Limb (tissue), 2 donors: ENCODE measurements at regions not wholly inside any gene's neighbourhood (a gene's known extent, or its start where the extent isn't known, plus 50 kb on each side); places are given as distances from the start of the nearest gene placed in this dataset.
A peak's percentile ranks its signal among the peaks of the same experiment; 100 is the strongest.
"Not testable (repeated sequence)": the region's sequence is repeated elsewhere in the genome, so short reads cannot be mapped to it uniquely, and the experiment has no call there.

ENCODE experiments used
- DNase-seq, 2 donors: peaks; one replicate each; pipeline ENCODE4 v3.0.0-alpha.2; 2016; ENCODE audit errors: extremely low spot score in 2 of 2

DNA sequence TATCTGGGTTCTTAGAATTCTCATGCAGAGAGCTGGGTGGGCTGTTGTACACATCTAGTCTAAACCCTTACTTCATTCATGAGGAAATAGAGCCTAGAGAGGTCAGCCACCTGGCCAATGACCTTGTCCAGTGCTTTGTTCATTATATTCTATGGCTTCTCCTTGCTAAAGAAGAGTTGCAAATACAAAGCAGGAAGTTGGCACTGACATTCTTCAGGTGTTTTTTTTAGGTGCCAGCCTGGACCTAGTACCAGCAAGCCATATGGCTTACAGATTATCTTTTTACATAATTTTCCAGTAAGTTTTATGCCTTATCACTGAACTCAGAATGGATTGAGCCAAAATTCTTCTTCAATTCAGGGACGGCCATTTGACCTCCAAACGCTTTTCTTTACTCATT, 54.7 kb upstream of the PGM2 start:
- no peak for DNase-seq

DNA sequence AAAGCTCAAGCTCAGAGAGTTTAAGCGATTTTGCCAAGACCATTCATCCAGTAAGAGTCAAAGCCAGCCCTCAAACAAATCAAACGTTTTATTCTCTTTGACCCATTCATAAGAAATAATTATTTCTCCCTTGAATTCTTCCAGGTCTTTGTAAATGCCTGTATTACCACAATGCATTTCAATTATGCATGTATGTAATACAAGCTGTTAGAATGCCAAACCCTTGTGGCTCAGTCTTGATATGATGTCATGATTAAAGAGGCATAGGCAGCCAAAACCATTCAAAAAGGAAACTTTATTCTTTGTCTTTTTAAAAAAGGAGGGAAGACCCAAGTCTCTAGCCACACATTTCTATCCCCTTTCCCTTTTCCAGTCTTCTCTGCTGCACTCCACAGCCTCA, 56.5 kb upstream of the PGM2 start:
- no peak for DNase-seq

DNA sequence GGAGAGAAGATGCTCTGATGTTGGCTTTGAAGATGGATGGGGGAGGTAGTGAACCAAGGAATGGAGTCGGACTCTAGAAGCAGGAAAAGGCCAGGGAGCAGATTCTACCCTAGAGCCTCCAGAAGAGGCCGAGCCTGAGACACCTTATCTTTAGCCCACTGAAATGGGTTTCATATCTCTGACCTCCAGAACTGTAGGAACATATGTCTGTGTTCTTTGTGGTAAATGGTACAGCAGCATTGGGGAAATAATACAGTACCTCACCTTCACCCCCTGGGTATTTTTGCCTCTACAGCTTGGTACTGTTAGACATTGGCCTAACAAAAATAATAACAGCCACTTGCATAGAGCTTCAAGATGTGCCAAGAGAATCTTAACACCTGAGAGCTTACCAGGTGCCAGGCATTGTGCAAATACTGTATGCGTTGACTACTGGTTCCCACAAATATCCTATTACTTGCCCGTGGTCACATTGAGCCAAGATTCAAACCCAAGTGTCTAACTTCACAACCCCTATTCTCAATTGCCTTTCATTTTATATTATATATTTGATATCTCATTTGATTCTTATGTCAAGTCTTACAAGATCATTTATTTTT, 57.0 kb upstream of the PGM2 start:
- no peak for DNase-seq

DNA sequence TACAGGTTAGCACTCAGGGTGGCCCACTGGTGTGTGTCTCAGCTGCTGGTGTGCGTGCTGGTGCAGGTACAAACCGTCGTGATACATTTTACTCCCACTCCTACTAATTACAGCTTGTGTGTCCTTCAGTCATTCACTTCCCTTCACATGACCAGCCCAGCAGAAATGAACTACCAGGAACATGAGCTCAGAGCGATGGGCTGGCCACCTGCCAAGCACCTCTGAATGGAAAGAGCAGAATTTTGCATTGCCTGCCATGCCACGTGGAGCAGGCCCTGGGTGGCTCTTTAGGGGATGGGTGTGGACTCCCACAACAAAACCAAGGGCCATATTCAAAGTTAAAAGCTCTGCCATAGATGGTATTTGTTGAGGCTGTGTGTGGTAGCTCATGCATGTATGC, 58.9 kb upstream of the PGM2 start:
- peak in 1 of 2 donors; percentile 53 for DNase-seq

DNA sequence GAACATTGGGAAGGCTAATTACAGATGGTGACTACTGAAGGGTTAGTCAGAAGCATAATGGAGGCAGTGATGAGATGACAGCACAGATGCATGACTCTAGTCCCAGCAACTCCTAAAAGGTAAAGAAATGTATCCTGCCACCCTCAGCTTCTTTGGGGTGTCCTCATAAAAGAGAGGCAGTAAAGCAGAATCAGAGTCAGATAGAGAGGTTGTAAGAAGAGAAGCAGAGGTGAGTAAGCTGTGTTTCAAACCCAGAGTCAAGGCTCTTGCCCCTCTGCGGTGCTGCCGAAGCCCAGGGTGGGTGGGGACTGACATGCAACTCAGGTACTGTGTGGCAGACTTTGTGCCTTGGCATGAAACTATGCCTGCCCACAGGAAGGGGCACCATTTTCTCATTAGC, 59.5 kb upstream of the PGM2 start:
- DNase-seq, result no peak

DNA sequence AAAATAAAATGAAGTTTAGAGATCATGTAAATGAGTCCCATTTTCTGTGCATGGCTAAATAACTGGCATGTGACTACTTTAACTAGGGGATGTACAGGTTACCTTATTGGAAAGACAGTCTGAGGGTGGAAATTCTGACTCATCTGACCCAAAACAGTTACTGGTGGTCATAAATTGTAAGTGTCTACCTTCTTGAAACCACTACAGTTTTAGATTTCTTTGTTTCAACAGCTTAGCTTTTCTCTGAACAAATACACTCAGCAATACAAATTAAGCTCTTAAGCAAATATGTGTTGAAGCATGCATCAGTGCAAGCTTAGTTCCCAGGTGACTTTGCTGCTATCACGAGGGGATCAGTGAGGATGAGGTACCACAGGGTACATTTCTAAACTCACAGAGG, 60.7 kb upstream of the PGM2 start:
- no peak for DNase-seq

DNA sequence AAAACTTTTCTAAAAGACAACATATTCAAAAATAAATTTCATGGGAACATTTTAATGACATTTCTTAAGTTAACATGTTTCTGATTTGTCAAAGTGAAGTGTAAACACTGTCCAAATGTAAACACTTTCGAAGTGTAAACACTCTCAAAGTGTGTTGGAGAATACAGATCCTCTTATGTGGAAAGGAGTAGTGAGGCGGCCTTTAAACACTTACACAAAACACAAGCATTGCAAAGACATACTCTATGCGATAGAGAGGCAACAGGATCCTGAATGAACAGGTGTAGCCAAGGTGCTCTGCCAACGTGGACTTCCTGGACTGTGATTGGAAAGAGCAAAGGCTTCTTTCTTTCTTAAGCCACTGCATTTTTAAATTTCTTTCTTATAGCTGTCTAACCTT, 62.7 kb upstream of the PGM2 start:
- DNase-seq, result no peak

DNA sequence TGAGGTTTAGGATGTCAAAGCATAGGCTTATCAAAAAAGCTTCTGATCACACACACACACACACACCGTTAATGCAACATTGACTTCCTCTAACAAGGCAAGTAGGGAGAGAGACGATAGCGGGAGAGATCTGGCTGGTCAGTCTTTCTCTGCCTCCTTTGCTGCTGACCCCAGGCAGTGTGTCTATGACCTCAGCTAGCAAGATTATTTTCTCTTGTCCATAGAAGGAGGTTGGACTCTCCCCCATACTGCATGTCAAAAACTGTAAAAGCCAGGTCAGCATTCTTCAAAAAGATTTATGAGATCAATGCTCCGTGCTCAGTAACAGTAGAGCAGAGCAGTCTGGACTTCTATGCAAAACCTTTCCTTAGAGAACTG, 63.5 kb upstream of the PGM2 start:
- no peak for DNase-seq

DNA sequence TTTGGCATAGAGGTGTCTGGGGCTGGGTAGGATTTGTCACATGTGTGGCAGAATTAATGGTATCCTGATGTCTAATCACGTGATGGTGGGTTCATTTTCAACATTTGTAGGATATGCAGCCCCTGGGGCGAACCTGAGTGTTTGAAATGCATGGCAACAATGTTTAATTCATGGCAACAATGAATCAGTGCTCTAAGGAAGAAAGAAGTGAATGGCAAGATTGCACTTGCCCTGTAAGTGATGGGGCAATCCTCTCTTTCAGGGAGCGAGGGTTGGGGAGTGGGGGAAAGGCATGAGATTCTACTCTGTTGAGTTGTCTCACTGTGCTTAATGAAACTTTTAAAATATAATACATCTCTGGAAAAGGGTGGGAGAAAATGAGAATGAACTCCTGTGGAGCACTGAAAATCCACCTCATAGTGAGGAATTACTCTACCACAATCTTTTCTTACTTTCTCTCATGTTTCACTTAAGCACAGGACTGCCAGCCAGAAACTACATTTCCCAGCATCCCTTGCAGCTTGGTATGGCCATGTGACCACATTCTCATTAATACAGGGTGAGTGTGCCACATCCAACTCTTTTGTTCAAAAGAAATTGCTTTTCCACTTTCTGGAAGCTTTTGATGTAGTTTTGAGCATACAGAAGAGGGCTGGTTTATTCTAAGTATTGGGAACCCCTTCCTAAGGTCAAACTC, 64.0 kb upstream of the PGM2 start:
- DNase-seq, result no peak

DNA sequence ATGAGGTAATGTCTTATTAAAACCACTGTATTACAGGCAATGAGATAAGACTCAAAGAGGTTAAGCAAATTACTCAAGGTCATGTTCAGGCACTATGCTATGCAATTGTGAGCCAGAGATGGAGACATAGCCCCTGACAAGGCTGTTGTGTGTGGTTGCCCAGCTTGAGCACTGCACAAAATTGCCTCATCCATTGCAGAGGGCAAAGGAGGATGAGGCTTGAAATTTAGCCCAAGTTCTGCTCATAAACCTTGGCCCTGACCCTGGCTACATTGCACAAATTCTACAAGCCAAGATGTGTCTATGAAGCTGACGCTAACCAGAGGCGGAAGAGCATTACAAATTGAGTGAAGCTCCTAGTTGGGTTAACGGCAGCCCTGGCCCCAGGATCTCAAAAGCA, 65.6 kb upstream of the PGM2 start:
- DNase-seq, result no peak

DNA sequence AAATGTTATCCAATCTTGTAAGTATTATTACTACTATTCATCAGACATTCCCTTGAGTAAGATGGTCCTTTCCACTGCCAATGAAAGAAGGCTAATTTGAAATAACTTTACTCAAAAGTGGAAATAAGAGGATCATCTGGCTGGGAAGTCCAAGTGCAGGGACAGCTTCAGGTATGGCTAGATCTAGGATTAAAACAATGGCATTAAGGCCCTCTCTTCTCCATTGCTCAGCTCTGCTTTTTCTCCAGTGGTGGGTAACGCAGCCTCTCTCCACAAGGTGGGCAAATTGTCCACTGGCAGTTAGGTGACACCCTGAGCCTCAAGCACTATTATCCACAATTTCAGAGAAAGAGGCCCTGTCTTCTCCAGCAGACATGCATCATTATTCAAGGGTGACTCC, 66.7 kb upstream of the PGM2 start:
- no peak for DNase-seq

DNA sequence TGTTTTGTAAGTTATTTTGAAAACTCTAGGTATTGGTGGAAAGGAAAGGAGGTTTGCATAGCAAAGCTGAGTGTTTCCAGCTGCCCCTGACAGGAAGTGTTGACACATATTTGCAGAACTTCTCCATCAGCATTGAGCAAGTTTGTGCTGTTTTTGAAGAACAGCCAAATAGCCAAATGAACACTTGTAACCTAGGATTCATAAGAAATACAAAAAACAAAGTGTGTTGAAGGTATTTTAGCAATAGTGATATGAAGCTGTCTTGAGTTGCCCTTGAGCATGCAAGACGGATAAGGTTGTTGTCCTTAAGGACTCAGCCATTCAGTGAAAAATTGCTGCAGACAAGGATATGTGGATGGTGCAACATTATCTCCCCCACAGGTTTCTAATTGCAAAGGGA, 68.3 kb upstream of the PGM2 start:
- no peak for DNase-seq

DNA sequence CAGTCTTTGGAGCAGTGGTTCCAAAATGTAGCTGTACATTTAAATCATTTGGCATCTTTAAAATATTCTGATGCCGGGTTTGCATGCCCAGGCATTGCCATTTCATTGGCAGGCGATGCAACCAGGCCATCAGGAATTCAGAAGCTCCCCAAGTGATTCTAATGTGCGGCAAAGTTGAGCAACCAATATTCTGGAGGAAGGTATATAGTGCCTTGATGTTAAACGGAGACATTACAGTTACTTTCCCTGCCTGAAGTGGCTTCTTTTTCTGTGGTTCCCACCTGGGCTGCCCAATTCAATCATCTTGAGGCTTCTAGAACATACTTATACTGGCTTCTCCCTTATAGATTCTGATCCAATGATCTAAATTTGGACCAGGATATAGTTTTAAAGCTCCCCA, 68.7 kb upstream of the PGM2 start:
- no peak for DNase-seq

DNA sequence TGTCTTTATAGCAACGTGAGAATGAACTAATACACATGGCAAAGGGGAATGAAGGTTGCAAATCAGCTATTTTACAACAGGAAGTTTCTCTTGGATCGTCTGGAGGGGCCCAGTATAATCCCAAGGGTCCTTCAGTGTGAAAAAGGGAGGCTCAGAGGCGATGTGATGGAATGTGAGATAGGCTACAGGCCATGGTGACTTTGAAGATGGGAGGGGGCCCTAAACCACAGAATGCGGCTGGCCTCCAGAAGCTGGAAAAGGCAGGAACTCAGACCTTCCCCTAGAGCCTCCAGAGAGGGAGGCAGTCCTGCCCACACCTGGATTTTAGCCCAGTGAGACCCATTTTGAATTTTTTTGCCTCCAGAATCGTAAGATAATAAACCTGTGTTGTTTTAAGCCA, 69.4 kb upstream of the PGM2 start:
- DNase-seq, result no peak

DNA sequence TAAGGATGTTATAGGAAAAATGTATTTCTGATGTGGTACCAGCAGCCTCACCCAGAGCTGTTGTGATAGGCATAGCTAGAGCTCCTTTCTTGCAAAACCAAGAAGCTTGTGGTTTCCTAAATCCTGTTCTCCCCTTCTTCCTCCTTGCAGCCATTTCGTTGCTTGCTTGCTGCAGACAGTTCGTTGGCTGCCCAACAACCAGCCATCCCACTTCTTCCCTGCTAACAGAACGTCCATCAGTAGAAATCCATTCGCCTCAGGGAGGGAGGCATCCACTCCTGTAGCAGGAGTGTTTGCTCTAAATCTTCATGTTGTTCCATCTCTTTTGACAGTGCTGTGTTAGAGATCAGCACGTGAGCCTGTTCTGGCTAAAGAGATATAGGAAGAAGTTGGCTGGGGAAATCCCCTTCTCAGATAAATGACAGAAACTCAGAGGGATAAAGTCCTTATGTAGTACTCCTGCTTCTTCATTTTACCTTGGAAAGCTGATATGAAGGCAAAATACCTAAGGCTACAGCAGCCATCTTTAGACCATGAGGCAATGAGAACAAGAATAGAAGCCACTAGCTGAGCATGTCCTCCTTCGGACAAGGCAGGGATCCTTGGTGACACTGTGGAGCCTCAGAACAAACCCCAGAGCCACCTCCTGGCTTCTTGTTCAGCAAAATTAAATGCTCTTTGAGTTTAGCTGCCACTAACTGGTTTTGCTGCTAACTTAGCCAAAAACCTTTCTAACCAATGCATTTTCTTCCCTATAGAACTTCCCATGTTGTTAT, 68.4 kb upstream of the RELL1 start:
- DNase-seq, result no peak

DNA sequence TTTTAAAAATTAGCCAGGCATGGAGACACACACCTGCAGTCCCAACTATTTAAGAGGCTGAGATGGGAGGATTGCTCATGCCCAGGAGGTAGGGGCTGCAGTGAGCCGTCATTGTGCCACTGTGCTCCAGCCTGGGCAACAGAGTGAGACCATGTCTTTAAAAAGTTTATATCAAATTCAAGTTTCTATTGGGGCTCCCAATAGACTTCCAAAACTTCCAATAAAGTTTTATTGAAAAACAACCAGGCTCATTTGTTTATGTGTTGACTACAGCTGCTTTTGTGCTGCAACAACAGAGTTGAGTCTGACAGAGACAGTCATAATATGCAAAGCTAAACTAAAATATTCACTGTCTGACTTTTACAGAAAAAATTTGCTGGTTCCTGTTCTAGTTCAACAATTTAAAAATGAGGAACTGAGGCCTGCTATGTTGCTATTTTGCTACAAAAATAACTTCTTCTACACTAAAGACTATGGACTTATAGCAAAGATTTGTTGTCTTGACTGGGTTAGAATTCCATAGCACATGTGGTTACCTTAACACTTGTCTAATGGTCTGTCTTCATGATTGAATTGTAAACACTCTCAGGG, 63.3 kb upstream of the RELL1 start:
- no peak for DNase-seq

DNA sequence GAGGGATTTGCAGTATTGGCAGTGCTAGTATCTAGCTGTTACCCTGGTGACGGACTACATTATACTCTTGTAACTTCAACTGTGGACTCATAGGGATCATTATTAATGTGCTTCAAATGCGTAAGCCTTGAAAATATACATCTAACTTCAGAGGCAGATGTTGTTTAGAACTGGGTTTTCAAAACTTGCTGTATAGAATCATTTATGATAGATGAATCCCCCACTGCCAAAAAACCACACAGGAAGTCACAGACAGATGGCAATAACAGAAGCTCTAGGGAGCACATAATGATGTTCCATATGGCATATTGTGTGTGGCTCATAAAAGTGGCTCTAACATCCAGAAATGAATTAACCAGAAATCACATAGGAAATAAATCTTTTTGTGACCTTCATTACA, 62.3 kb upstream of the RELL1 start:
- DNase-seq, result peak in 1 of 2 donors; percentile 47

DNA sequence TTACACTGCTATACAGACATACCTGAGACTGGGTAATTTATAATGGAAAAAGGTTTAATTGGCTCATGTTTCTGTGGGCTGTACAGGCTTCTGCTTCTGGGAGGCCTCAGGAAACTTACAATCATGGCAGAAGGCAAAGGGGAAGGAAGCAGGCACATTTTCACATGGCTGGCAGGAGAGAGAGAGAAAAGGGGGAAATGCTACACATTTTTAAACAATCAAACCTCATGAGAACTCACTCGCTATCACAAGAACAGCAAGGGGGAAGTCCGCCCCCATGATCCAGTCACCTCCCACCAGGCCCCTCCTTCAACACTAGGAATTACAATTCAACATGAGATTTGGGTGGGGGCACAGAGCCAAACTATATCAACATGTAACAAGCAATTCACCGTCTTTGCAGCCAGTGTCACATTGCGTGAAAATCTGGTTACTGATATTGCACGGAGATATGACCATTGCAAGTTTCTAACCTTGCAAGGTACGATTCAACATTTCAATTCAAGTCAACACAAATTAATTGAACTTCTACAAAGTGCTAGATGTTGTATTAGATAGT, 61.7 kb upstream of the RELL1 start:
- DNase-seq, result no peak

DNA sequence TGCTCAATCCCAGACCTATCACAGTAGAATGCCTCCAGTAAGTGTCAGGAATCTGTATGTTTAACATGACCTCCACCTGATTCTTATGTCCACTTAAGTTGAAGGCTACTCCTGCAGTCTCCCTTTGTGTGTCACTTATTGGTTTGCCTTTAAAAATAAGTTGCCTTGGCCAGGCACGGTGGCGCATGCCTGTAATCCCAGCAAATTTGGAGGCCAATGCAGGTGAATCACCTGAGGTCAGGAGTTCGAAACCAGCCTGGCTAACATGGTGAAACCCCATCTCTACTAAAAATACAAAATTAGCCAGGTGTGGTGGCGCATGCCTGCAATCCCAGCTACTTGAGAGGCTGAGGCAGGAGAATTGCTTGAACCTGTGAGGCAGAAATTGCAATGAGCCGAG, 60.7 kb upstream of the RELL1 start:
- DNase-seq, result not testable (repeated sequence)

DNA sequence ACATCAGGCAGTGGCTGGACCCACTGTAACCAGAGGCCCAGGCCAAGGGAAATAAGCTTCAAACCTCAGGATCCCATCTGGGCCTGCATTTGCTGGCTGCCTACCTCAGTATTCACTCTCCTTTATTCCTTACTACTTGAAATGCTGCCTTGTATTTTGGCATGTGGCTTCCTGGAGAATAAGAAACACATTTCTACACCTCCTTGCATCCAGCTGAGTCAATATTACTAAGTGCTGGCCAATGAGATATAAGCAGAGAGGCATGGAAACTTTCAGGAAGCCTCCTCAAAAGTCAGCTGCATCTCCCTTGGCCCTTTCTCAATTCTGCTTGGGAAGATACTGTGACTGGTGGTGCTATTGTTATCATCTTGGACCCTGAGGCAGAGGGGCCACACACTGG, 59.8 kb upstream of the RELL1 start:
- DNase-seq, result no peak

DNA sequence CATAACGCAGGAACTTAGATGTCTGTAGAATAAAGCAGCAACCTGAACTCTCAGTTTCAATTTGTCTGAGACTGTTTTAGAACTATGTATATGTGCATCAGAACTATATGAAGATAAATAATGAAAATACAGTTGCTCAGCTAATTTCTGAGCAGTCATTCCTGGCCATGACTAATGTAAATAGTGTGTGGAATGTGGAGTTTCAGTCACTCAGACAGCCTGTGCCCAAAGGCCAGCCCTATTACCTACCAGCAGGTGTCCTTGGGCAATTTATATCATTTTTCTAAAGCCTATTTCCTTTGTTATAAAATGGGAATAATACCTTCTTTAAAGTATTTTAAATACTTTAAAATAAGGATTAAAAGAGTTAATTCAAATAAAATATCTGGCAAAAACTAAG, 56.0 kb upstream of the RELL1 start:
- no peak for DNase-seq

DNA sequence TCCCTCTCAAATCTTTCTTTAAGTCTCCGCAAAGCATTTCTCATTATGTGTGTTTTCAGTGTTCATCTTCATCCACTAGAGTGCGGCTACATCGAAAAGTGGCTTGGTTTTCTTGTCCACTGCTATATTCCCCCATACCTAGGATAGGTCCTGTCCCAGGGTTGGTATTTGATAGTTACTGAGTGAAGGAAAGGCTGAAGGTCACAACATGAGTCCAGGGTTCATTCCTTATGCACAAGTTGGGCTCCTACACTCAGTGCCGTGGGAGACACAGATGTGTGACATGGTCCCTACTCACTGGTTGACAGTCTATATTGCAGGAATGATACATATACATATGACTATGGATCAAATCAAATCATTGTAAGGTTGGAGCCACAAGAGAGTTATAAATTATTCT, 55.4 kb upstream of the RELL1 start:
- no peak for DNase-seq
